SJCRH30 (cell line): ENCODE measurements at regions not wholly inside any gene's neighbourhood (a gene's known extent, or its start where the extent isn't known, plus 50 kb on each side); places are given as distances from the start of the nearest gene placed in this dataset.

Experiments used
- DNase-seq, 2 experiments: peaks; one replicate each; pipeline ENCODE4 v3.0.0-alpha.2; 2015 to 2020
- H3K27ac ChIP-seq: fragments of 250-450 bp; sonication (Bioruptor Pico); 2 replicates; pipeline ENCODE4 v1.5.1; 2020; ENCODE audit warnings: mild to moderate bottlenecking, moderate library complexity
- H3K27me3 ChIP-seq: fragments of 250-450 bp; sonication (Bioruptor Pico); 2 replicates; pipeline ENCODE4 v1.5.1; 2020; ENCODE audit warnings: mild to moderate bottlenecking, moderate library complexity
- H3K36me3 ChIP-seq: fragments of 250-450 bp; sonication (Bioruptor Pico); 2 replicates; pipeline ENCODE4 v1.5.1; 2020; ENCODE audit warnings: mild to moderate bottlenecking, moderate library complexity
- H3K4me1 ChIP-seq: fragments of 250-450 bp; sonication (Bioruptor Pico); 2 replicates; pipeline ENCODE4 v1.5.1; 2020; ENCODE audit warnings: mild to moderate bottlenecking, moderate library complexity
- H3K4me3 ChIP-seq: fragments of 250-450 bp; sonication (Bioruptor Pico); 2 replicates; pipeline ENCODE4 v1.5.1; 2020; ENCODE audit warnings: mild to moderate bottlenecking, moderate library complexity
- H3K9me3 ChIP-seq: fragments of 250-450 bp; sonication (Bioruptor Pico); replicated peaks from 2 replicates; pipeline ENCODE4 v1.5.1; 2020; ENCODE audit warnings: mild to moderate bottlenecking, moderate library complexity

GRCh38 chr2:11058129-11058528 is 97.1 kb upstream of the SLC66A3 start:
- Histone ChIP-seq H3K4me1 (peaks cover 5% of the 10 kb centered on the region), H3K9me3 (no peaks in the 10 kb centered on the region), H3K27ac (no peak overlapping the region), H3K27me3 (no peaks in the 10 kb centered on the region), H3K36me3 (no peaks in the 10 kb centered on the region), H3K4me3 (no peak overlapping the region)
- DNase-seq: no peak

GRCh38 chr2:11060376-11061169 is 94.7 kb upstream of the SLC66A3 start:
- Histone ChIP-seq H3K27me3 (no peaks in the 10 kb centered on the region), H3K27ac (no peak overlapping the region), H3K4me3 (no peak overlapping the region), H3K9me3 (no peaks in the 10 kb centered on the region), H3K36me3 (no peaks in the 10 kb centered on the region), H3K4me1 (peaks cover 5% of the 10 kb centered on the region)
- DNase-seq: no peak

- H3K9me3 ChIP-seq: no peaks in the 10 kb centered on the region
- no peaks in the 10 kb centered on the region for H3K27me3 ChIP-seq
- H3K4me3 ChIP-seq: no peak overlapping the region
- H3K4me1 ChIP-seq: no peaks in the 10 kb centered on the region
- no peak for DNase-seq
- H3K36me3 ChIP-seq: no peaks in the 10 kb centered on the region
- H3K27ac ChIP-seq: no peak overlapping the region
These were observed 89.3 kb upstream of the SLC66A3 start for GRCh38 chr2:11065833-11066485.

GRCh38 chr2:11067221-11068078 is 87.8 kb upstream of the SLC66A3 start:
- no peak overlapping the region for H3K27ac ChIP-seq

GRCh38 chr2:11068079-11068741 is 87.1 kb upstream of the SLC66A3 start:
- no peaks in the 10 kb centered on the region for H3K9me3 ChIP-seq
- H3K4me1 ChIP-seq: no peaks in the 10 kb centered on the region
- no peak for DNase-seq
- H3K36me3 ChIP-seq: no peaks in the 10 kb centered on the region
- no peak overlapping the region for H3K4me3 ChIP-seq
- 0 out of 2 replicates have a peak, but pooled peaks cover 6% of the 10 kb centered on the region for H3K27me3 ChIP-seq
- no peak overlapping the region for H3K27ac ChIP-seq

More at GRCh38 chr2:11067221-11068078, 87.8 kb upstream of the SLC66A3 start:
- 0 out of 2 replicates have a peak, but pooled peaks cover under 1% of the 10 kb centered on the region for H3K27me3 ChIP-seq
- no peak for DNase-seq
- H3K9me3 ChIP-seq: no peaks in the 10 kb centered on the region
- H3K36me3 ChIP-seq: no peaks in the 10 kb centered on the region
- H3K4me3 ChIP-seq: no peak overlapping the region
- H3K4me1 ChIP-seq: no peaks in the 10 kb centered on the region

- DNase-seq: no peak
- Histone ChIP-seq H3K27me3 (0 out of 2 replicates have a peak, but pooled peaks cover 6% of the 10 kb centered on the region), H3K4me1 (no peaks in the 10 kb centered on the region), H3K4me3 (no peak overlapping the region), H3K36me3 (no peaks in the 10 kb centered on the region), H3K27ac (no peak overlapping the region), H3K9me3 (no peaks in the 10 kb centered on the region)
These were observed 86.3 kb upstream of the SLC66A3 start for GRCh38 chr2:11068856-11069526.

- Histone ChIP-seq H3K27ac (no peak overlapping the region), H3K4me1 (no peaks in the 10 kb centered on the region), H3K36me3 (no peaks in the 10 kb centered on the region), H3K4me3 (no peak overlapping the region), H3K27me3 (0 out of 2 replicates have a peak, but pooled peaks cover 6% of the 10 kb centered on the region), H3K9me3 (no peaks in the 10 kb centered on the region)
- no peak for DNase-seq
These were observed 85.6 kb upstream of the SLC66A3 start for GRCh38 chr2:11069566-11070185.

GRCh38 chr2:11071211-11071610 is 84.1 kb upstream of the SLC66A3 start:
- Histone ChIP-seq H3K4me3 (no peak overlapping the region), H3K27me3 (0 out of 2 replicates have a peak, but pooled peaks cover 6% of the 10 kb centered on the region), H3K27ac (no peak overlapping the region), H3K4me1 (no peaks in the 10 kb centered on the region), H3K36me3 (no peaks in the 10 kb centered on the region), H3K9me3 (no peaks in the 10 kb centered on the region)
- DNase-seq: peak in 1 of 2 experiments; percentile 12

GRCh38 chr2:11071939-11072338 is 83.3 kb upstream of the SLC66A3 start:
- Histone ChIP-seq H3K4me3 (no peak overlapping the region), H3K4me1 (no peaks in the 10 kb centered on the region)
- no peak for DNase-seq

GRCh38 chr2:11072550-11072949 is 82.7 kb upstream of the SLC66A3 start:
- no peak overlapping the region for H3K4me3 ChIP-seq
- 0 out of 2 replicates have a peak, but pooled peaks cover 6% of the 10 kb centered on the region for H3K27me3 ChIP-seq
- no peaks in the 10 kb centered on the region for H3K9me3 ChIP-seq
- no peak overlapping the region for H3K27ac ChIP-seq
- H3K36me3 ChIP-seq: no peaks in the 10 kb centered on the region
- H3K4me1 ChIP-seq: no peaks in the 10 kb centered on the region
- DNase-seq: no peak

More at GRCh38 chr2:11071939-11072338, 83.3 kb upstream of the SLC66A3 start:
- Histone ChIP-seq H3K36me3 (no peaks in the 10 kb centered on the region), H3K9me3 (no peaks in the 10 kb centered on the region), H3K27ac (no peak overlapping the region), H3K27me3 (0 out of 2 replicates have a peak, but pooled peaks cover 6% of the 10 kb centered on the region)

- Histone ChIP-seq H3K27me3 (0 out of 2 replicates have a peak, but pooled peaks cover 6% of the 10 kb centered on the region), H3K36me3 (no peaks in the 10 kb centered on the region), H3K27ac (no peak overlapping the region), H3K9me3 (no peaks in the 10 kb centered on the region), H3K4me3 (no peak overlapping the region), H3K4me1 (no peaks in the 10 kb centered on the region)
- peak in 1 of 2 experiments; percentile 41 for DNase-seq
These were observed 82.0 kb upstream of the SLC66A3 start for GRCh38 chr2:11073251-11073650.

- Histone ChIP-seq H3K9me3 (no peaks in the 10 kb centered on the region), H3K27ac (no peak overlapping the region), H3K4me1 (no peaks in the 10 kb centered on the region), H3K4me3 (no peak overlapping the region), H3K36me3 (no peaks in the 10 kb centered on the region), H3K27me3 (0 out of 2 replicates have a peak, but pooled peaks cover 6% of the 10 kb centered on the region)
- DNase-seq: no peak
These were observed 81.5 kb upstream of the SLC66A3 start for GRCh38 chr2:11073776-11074175.

- DNase-seq: no peak
- H3K4me1 ChIP-seq: no peaks in the 10 kb centered on the region
- H3K27me3 ChIP-seq: 0 out of 2 replicates have a peak, but pooled peaks cover 6% of the 10 kb centered on the region
- no peaks in the 10 kb centered on the region for H3K9me3 ChIP-seq
- no peak overlapping the region for H3K4me3 ChIP-seq
- no peak overlapping the region for H3K27ac ChIP-seq
- H3K36me3 ChIP-seq: no peaks in the 10 kb centered on the region
These were observed 80.9 kb upstream of the SLC66A3 start for GRCh38 chr2:11074246-11074820.
